GM12892 (cell line): ENCODE measurements at regions not wholly inside any gene's neighbourhood (a gene's known extent, or its start where the extent isn't known, plus 50 kb on each side); places are given as distances from the start of the nearest gene placed in this dataset.
"Not testable (repeated sequence)": the region's sequence is repeated elsewhere in the genome, so short reads cannot be mapped to it uniquely, and the experiment has no call there.

Experiments used
- POLR2A ChIP-seq: IDR thresholded peaks from 2 replicates; pipeline ENCODE4 v1.6.1; 2011; ENCODE audit warnings: low read depth, low read length, control low read depth
- POLR2AphosphoS5 ChIP-seq: IDR thresholded peaks from 2 replicates; pipeline ENCODE4 v1.6.1; 2011; ENCODE audit warnings: low read depth, low read length, control low read depth
- TAF1 ChIP-seq: IDR thresholded peaks from 2 replicates; pipeline ENCODE4 v1.6.1; 2011; ENCODE audit warnings: low read depth, mild to moderate bottlenecking, control low read depth, low read length, borderline replicate concordance

DNA sequence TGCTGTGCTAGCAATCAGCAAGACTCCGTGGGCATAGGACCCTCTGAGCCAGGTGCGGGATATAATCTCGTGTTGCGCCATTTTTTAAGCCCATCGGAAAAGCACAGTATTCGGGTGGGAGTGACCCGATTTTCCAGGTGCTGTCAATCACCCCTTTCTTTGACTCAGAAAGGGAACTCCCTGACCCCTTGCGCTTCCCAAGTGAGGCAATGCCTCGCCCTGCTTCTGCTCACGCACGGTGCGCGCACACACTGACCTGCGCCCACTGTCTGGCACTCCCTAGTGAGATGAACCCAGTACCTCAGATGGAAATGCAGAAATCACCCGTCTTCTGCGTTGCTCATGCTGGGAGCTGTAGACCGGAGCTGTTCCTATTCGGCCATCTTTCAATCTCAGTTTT is 372.6 kb downstream of the CDC5L start:
- TF ChIP-seq POLR2A, POLR2AphosphoS5, TAF1: not testable (repeated sequence)
